HG03432 (cell line): ENCODE measurements at regions not wholly inside any gene's neighbourhood (a gene's known extent, or its start where the extent isn't known, plus 50 kb on each side); places are given as distances from the start of the nearest gene placed in this dataset.
"Not testable (repeated sequence)": the region's sequence is repeated elsewhere in the genome, so short reads cannot be mapped to it uniquely, and the experiment has no call there.

Experiments used
- ATAC-seq: cut with Tn5 transposase; IDR thresholded peaks from one replicate; pipeline ENCODE4 v1.9.1; 2021; ENCODE audit warnings: mild to moderate bottlenecking, moderate library complexity; ENCODE audit not compliant: unreplicated experiment

- ATAC-seq, result peak; percentile 90
Observed at GRCh38 chr10:55183993-55184392, 383.0 kb upstream of the PCDH15 start.

GRCh38 chr10:55180357-55180756, 379.3 kb upstream of the PCDH15 start:
- ATAC-seq, result no peak

- no peak for ATAC-seq
Observed at GRCh38 chr10:55174419-55174818, 373.4 kb upstream of the PCDH15 start.

DNA sequence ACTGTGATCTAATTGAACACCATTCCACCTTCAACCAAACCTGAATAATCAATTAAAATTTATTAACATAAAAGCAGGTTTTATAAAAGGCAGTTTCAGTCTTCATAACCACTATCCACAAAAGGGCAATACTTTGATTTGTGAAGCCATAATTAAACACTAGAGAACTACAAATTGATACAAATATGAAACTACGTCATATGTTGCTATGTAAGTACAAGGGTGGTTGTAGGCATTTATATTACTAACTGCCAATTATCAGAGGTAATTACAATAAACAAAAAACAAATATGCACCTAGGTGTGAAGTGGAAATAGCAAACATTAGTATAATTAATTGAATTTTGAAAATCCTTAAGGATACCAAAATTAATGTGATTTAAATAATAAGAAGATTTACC, 368.5 kb upstream of the PCDH15 start:
- no peak for ATAC-seq

GRCh38 chr10:55168343-55168742, 367.3 kb upstream of the PCDH15 start:
- ATAC-seq, result no peak

DNA sequence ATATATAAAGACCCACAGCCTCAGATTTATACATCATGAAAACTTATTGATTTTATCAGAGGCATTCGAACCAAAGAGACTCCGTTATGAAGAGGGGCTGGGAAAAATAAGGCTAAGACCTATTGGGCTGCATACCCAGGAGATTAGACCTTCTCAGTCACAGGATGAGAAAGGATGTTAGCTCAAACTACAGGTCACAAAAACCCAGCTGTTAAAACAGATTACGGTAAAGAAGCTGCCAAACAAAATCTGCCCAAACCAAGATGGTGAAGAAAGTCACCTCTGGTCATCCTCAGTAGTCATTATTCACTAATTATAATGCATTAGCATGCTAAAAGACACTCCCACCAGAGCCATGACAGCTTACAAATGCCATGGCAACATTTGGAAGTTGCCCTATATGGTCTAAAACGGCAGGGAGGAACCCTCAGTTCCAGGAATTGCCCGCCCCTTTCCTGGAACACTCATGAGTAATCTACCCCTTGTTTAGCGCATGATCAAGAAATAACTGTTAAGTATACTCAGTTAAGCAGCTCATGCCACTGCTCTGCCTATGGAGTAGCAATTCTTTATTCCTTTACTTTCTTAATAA, 362.5 kb upstream of the PCDH15 start:
- ATAC-seq, result no peak

DNA sequence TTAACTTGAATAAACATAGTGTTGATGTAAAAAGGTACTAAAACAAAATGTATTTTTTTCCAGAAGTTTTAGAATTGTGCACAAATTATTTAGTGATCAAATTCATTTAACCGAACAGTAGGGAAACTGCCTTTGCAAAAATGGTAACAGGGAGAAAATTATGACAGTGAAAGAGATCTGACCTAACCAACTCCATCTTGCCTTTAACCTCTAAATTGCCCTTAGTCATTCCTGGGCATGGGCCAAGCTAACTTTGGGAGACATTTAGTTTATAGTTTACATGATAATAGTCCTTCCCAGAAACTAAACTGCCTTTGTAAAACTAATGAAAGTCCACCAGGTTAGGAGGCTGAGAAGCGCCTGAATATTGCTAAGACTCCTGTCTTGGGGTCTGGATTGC, 361.3 kb upstream of the PCDH15 start:
- not testable (repeated sequence) for ATAC-seq

DNA sequence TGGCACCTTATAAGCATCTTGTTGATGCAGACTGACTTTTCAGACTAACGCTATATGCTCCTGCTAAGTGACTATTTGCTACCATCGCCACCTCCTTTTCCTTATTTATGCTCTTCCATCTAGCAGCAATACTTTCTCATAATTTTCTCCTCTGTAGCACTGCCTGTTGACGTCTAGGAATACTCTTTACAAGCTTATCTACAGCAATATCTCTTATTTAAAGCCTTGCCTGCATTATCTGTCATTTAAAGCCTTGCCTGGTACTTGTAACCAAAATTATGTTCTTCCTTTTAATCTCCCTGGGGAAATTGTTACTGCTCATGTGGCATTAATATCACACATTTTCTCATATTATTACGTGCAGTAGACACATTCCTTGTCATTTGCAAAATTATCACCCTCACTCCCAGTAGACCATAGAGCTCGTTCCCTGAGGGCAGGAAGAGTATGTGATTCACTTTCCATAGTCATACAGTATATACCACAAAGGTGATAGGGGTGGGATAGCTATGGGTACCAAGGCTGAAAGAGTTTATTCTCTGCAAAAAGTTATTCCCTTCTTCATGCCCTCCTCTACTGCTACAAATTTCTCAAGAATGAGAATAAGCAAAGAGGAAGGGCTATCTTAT, 359.7 kb upstream of the PCDH15 start:
- ATAC-seq, result no peak

DNA sequence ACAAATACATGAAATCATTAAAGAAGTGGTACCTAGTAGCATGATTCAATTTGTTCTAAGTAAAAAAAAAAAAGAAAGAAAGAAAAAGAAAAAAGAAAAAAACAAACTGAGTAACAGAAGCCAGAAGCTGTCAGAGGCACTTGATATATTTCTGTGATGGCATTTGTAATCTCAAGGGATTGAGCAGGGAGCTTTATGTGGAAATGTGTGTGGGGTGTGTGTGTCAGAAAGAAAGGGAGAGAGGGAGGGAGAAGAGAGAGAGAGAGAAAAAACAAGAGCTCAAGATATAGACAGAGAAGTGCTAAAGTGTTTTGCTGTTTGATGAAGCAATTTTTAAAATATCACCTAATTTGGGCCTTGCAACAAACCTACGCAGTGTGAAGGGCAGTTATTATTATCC, 357.6 kb upstream of the PCDH15 start:
- ATAC-seq, result no peak

DNA sequence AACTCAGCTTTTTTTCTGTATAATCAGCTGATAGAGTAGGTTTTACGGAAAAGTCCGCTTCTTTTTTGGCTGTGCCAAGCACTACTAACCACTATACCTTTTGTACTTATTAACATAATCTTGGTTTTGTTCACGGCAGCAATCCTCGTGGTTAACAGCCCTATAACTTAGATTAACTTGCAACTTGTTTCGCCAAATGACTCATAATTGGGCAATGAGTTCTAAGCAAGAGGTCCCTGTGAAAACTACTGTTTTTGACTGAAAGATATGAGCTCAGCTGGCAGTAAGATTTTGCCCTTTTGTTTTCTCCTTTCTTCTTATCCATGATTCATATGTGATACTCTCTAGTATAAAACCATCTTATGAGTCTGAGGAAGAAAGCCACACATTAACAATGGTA, 345.0 kb upstream of the PCDH15 start:
- peak; percentile 53 for ATAC-seq

DNA sequence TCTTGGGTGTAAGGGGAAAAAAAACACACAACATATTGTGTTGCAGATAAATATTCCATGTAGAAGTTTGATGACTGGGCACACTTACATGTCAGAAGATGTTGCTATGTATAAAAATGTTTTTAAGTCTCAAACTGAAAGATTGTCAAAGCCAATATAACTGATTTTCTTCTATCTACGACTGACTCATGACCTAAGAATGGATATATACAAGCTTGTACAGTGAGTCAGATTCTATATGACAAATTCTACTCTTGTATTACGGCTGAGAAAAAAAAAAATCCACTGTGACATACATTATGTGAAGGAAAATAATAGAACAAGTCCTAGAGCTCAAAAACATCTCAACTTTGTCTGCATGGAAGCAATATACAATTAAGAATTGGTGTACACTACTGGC, 343.0 kb upstream of the PCDH15 start:
- ATAC-seq, result no peak

GRCh38 chr10:55141892-55142291, 340.9 kb upstream of the PCDH15 start:
- ATAC-seq, result no peak

- ATAC-seq, result no peak
Observed at GRCh38 chr10:55137063-55137462, 336.0 kb upstream of the PCDH15 start.

- no peak for ATAC-seq
Observed at GRCh38 chr10:55104738-55105137, 303.7 kb upstream of the PCDH15 start.

DNA sequence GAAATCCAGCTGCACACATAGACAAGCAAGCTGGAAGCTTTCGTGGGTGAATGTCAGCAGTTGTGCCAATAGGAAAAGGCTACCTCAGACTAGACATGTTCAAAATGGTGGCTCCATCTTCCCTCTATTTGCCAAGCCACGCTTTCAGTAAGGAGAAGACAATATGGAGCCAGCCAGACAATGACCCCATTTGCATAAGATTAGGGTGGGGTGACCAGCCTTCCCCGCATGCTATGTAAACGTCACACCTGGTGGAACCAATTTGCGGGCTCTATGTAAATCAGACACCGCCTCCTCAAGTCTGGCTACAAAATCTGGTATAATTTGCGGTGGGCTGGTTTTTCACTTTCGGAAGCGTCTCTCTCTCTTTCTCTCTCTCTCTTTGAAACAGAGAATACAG, 297.4 kb upstream of the PCDH15 start:
- ATAC-seq, result no peak

- peak; percentile 76 for ATAC-seq
Observed at GRCh38 chr10:55091691-55092328, 290.8 kb upstream of the PCDH15 start.

DNA sequence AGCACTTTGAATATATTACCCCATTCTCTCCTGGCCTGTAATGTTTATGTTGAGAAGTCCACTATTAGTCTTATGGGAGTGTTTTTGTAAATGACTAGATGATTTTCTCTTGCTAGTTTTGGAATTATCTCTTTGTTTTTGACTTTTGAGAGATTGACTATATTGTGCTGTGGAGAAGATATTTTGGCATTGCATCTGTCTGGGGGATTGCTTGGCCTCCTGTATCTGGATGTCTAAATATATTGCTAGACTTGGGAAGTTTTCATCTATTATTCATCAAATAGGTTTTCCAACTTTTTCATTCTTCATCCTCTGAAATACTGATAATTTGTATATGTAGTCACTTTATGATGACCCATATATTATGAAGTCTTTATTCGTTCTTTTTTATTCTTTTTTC, 277.1 kb upstream of the PCDH15 start:
- ATAC-seq, result no peak

GRCh38 chr10:55065185-55065584, 264.2 kb upstream of the PCDH15 start:
- no peak for ATAC-seq

DNA sequence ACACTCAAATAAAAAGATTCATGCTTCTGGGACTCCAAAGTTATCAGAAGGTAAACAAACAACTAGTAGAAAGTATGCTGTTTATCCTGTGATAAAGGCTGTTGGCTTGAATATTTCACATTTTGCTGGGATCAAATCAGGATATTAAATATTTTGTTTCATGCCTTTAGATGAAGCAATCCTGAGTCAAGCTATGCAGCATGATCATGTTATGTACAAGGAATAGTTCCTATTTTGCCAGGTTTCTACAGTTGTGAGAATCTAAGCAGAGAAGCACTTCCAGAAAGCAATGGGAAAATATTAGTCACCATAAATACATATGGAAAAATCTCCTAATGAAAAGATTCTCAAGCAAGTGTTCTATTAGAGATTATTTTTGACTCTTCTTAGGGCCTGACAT, 262.8 kb upstream of the PCDH15 start:
- ATAC-seq, result no peak

- ATAC-seq, result no peak
Observed at GRCh38 chr10:55062349-55062748, 261.3 kb upstream of the PCDH15 start.

- no peak for ATAC-seq
Observed at GRCh38 chr10:55058800-55059199, 257.8 kb upstream of the PCDH15 start.

- ATAC-seq, result no peak
Observed at GRCh38 chr10:55051515-55051914, 250.5 kb upstream of the PCDH15 start.
